Loucy (cell line): ENCODE measurements at regions not wholly inside any gene's neighbourhood (a gene's known extent, or its start where the extent isn't known, plus 50 kb on each side); places are given as distances from the start of the nearest gene placed in this dataset.

Experiments used
- EZH2phosphoT487 ChIP-seq: fragments of 200-600 bp; IDR thresholded peaks from 2 replicates; pipeline ENCODE4 v1.6.1; 2018; ENCODE audit warnings: antibody characterized with exemption, mild to moderate bottlenecking, moderate library complexity, borderline replicate concordance
- TF ChIP-seq, protein P1 (sequence below): fragments of 200-600 bp; sonication (generic); conservative IDR thresholded peaks from 2 replicates; pipeline ENCODE4 v1.5.1; 2014; ENCODE audit warnings: mild to moderate bottlenecking, antibody characterized with exemption, low read length

GRCh38 chr5:29005386-29005785, 1967.0 kb upstream of the CDH9 start:
- TF ChIP-seq, protein P1, sequence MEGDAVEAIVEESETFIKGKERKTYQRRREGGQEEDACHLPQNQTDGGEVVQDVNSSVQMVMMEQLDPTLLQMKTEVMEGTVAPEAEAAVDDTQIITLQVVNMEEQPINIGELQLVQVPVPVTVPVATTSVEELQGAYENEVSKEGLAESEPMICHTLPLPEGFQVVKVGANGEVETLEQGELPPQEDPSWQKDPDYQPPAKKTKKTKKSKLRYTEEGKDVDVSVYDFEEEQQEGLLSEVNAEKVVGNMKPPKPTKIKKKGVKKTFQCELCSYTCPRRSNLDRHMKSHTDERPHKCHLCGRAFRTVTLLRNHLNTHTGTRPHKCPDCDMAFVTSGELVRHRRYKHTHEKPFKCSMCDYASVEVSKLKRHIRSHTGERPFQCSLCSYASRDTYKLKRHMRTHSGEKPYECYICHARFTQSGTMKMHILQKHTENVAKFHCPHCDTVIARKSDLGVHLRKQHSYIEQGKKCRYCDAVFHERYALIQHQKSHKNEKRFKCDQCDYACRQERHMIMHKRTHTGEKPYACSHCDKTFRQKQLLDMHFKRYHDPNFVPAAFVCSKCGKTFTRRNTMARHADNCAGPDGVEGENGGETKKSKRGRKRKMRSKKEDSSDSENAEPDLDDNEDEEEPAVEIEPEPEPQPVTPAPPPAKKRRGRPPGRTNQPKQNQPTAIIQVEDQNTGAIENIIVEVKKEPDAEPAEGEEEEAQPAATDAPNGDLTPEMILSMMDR: no peak; the same call in 1 of the 2 replicates
- TF ChIP-seq EZH2phosphoT487: no peak
